NCI-H82 treated with DMSO at 0.1 percent for 48 hours (cell line): ENCODE measurements at regions not wholly inside any gene's neighbourhood (a gene's known extent, or its start where the extent isn't known, plus 50 kb on each side); places are given as distances from the start of the nearest gene placed in this dataset.
A peak's percentile ranks its signal among the peaks of the same experiment; 100 is the strongest.

Experiments
- DNase-seq: peaks from one replicate; lab custom pipeline; 2025; ENCODE audit not compliant: unreplicated experiment; lab: John Stamatoyannopoulos, UW

DNA sequence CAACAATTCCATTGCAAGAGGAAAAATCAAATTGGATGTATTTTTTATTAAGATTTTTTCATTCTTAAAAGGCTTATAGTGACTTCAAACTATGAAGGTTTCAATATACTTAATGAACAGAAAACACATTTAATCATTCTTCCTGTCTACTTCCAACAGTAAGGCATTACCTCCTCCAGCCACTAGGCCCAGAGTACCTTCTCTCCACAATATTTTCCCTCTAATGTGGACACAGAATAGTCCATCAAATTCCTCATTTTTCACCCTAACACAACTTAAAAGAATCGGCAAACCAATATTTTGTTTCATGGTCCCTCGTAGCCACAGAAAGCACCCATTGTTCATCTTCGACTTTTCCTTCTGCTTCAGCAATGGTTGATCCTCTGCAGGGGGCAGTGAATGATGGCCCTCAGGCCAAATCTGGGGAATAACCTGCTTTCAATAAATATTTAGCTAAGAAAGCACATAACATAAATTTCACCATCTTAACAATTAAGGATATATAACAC is 335.4 kb upstream of the ID4 start:
- DNase-seq = no peak

- no peak for DNase-seq
These were observed 334.9 kb upstream of the ID4 start for GRCh38 chr6:19502301-19502700.

DNA sequence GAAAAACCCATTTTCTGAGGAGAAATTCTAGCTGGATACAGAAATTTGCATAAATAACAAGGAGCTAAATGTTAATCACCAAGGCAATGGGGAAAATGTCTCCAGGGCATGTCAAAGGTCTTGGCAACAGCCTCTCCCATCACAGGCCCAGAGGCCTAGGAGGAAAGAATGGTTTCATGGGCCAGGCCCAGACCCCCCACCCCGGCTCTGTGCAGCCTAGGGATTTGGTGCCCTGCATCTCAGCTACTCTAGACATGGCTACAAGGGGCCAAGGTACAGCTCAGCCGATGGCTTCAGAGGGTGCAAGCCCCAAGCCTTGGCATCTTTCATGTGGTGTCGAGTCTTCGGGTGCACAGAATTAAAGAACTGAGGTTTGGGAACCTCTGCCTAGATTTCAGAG is 321.2 kb upstream of the ID4 start:
- DNase-seq = no peak

DNA sequence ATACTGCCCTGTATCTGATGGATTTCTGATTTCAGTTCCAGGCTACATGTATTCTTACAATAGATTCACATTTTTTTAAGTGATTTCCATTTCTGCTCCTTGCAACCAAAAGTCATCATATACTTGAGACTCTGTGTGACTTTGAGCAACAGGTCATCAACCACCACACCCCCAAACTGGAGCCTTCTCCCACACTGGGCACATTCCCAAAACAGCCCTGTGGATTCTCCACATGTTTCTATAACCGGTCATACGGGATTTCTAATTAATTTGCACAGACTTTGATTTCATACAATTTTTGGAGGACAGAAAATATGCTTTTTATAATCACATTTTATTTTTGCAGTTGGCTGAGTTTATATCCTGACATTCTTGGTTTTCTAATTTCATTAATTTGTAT is 317.2 kb upstream of the ID4 start:
- no peak for DNase-seq

DNA sequence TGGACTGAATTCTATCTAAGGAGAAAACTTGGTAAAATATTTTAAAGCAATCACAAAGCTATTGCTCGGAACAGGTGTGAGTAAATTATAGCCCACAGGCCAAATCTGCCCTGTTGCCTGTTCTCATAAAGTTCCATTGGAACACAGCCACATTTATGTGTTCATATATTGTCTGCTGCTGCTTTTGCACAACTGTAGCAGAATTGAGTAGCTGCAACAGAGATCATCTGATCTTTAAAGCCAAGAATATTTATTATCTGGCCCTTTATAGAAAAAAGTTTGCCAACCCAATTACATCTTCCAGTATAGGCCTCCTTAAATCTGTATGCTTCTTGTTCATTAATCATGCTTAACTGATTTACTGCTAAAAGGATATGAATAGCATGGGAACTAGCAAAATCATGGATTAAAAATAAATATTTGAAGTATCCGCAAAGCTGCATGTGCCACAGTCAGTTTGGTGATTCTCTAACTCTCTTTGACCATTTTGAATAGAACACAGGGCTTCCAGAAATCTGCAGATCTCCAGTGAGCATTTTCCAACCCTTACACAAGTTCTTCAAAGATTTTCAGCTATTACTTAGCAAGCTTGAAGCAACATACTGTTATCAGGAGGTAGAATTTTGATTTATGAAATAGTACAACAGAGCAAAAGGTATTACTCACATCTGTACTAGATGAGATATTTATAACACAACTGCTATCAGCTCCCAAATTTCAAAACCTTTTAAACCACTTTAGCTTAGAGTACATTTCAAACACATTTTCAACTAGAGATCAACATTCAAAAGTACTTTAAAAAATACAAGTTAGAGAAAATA is 312.6 kb upstream of the ID4 start:
- DNase-seq = no peak

- no peak for DNase-seq
These were observed 311.5 kb upstream of the ID4 start for GRCh38 chr6:19525673-19526072.

DNA sequence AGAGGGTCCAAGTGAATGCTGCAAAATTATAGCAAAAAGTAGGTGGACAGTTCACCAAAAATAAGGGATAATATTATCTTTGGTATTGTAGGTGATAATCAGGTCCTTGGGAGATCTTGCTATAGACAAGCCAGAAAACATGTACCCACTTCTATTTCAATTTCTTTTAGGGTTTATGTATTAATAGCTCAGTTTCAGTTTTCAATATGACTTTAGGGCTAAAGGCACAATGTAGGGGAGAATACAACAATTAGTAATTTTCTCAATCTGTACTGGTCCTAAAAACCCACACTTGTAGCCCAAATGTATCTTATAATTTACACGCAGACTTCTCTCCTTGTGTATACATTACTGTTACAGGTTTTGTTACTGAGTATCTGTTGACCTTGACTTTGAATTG is 307.0 kb upstream of the ID4 start:
- no peak for DNase-seq

DNA sequence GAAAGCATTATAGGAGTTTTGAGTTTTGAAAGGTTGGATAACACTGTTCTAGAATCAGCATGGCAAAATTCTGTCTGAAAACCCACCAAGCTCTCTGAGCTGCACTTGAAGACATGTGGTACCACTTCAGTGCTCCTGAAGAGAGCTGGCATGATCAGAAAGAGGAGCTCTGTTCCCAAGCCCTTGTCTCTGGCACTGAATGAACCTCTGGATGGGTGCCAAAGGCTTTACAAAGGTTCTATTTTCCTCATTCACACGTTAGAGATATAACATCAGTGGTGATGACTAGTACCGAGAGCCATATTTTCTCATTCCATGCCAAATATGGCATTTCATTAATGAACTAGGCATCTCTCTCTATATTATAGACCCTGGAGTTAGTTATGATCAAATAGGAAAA is 301.8 kb upstream of the ID4 start:
- DNase-seq = no peak

DNA sequence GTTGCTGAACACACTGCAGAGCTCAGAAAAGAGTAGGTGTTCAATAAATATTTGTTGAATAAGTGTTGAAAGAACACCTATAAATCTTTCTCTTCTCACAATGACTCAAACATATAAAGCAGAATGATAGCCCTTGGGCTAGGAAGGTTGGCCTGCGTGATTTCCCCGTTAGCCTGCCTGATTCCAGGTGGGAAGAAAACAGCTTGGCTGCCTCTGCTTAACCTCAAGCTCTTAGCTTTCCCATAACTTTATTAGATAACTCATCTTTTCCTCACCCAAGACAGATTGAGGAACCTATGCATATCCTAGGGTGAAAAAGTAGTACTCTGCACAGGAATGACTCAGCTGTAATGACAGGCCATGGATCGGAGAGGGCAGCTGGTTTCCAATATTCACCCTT is 300.3 kb upstream of the ID4 start:
- DNase-seq = no peak

DNA sequence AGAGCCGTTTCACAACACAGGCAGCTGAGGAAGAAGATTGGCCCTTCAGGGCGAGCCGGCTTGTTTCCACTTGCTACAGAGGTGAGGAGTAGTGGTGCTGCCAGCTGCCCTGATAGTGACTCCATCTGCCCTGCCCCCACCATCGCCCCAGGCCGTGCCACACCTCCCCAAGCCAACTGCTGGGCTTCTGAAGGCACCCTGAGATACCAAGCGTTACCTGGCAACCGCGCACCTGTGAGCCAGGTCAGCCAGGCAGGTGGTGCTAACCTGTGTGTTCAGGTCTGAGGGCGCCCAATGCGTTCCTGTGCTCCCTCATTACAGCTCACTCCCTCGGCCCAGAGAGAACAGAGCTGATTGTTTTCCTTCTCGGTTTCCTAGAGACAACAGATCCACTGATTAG is 299.1 kb upstream of the ID4 start:
- DNase-seq = no peak

DNA sequence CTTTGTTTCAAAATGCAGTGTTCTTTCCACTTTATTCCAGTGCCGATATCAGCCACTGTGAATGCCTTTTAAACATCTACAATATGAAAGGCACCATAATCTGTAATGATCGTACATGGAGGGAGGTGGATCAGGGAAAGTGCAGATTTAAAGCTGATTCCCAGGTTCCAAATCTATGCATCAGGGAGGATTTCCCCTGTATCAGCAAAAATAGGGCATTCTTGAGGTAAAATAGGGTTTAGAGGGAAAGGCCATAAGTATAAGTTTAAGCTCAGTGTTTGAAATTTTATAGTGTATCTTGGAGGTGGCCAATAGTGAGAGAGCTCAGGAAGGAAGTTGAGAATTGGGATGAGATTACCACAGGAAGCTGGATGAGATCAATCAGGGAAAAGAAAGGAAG is 289.7 kb upstream of the ID4 start:
- DNase-seq = no peak

DNA sequence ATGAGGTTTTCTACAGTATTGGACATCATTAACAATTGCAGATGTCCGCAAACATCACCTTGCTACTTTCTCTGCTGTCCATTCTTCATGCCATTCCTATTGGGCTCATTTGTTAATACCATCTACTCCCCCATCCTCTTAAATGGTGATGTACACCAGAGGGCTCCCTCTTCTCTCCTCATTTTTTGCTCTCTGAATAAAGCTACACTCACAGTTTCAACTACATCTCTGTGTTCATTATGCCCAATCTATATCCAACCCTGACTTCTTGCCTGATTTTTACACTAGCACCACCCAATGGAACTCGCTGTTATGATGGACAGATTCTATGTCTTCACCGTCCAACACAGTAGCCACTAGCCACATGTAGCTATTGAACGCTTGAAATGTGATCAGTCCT is 288.1 kb upstream of the ID4 start:
- no peak for DNase-seq

GRCh38 chr6:19550380-19550779 is 286.8 kb upstream of the ID4 start:
- no peak for DNase-seq

DNA sequence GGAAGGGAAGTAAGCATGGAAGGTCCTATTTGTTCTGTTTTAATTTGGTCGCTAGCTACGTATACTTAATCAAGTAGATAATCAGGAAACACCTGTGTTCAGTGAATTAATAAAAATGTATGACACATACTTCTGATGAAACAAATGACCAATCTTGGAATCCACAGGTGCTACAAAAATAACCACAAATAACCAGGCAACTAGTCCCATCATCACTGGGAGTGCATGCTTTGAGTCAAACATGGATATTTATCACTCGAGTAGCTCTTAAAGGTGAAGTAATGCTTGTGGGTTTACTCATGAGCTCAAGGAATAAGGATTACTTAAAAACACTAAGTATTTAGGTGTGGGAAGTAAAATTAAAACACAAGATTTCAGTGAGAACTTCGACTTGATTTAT is 285.6 kb upstream of the ID4 start:
- no peak for DNase-seq

GRCh38 chr6:19552076-19552475 is 285.1 kb upstream of the ID4 start:
- no peak for DNase-seq

- DNase-seq = no peak
These were observed 284.6 kb upstream of the ID4 start for GRCh38 chr6:19552588-19552987.

GRCh38 chr6:19554356-19555225 is 282.6 kb upstream of the ID4 start:
- DNase-seq = peak; percentile 84

DNA sequence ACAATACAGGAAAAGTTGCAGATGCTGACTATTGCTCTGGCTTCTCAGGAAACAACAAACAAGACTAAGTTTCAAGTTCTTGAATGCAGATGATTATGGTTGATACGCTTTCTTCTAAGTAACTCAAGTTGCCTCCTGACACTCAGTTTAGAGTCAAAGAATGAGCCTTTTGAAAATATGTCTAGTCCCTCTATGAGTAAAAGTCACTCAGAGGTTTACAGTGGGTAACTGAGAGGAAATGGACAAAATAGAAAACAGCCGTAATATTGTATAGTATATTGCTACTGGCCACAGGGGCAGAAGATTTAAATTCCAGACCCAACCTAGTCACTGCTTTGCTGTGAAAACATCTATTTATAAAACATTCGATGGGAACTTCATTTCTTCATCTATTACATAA is 280.0 kb upstream of the ID4 start:
- no peak for DNase-seq

DNA sequence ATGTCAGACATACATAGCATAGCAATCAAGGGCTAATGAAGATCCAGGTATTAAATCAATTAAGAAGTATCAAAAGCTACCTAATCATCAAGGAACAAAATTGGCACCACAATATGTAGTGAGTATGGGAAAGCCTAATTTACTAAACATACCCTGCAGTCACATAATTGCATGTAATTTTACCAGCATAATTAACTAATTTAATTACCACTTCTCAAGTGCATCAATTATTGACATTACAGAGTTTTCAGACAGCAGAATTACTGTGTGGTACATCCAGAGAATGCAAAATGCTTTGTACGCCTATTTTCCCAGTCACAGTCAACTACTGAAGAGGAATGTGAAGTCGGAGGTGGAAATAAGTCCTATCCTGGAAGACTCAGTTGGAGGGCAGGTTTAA is 279.0 kb upstream of the ID4 start:
- no peak for DNase-seq

- DNase-seq = no peak
These were observed 278.2 kb upstream of the ID4 start for GRCh38 chr6:19558934-19559333.

DNA sequence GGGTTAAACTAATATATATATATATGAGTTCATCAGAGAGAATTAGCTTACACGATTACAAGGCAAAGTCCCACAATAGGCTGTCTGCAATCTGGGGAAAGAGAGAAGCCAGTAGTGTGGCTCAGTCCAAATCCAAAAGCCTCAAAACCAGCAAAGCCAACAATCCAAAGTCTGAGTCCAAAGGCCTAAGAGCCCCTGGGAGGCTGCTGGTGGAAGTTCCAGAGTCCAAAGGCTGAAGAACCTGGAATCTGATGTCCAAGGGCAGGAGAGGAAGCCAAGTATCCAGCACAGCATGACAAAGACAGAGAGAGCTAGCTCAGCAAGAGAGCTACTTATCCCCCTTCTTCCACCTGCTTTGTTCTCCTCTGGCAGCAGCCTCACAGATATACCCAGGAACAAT is 274.7 kb upstream of the ID4 start:
- DNase-seq = no peak

- DNase-seq = no peak
These were observed 267.6 kb upstream of the ID4 start for GRCh38 chr6:19569563-19569962.
